IMR-90 (cell line): ENCODE measurements at regions not wholly inside any gene's neighbourhood (a gene's known extent, or its start where the extent isn't known, plus 50 kb on each side); places are given as distances from the start of the nearest gene placed in this dataset.

ENCODE experiments used
- ATAC-seq: fragments of 200-7000 bp; cut with Tn5 transposase; 2 replicates; pipeline ENCODE4 v1.9.1; 2020; ENCODE audit warnings: low read depth, mild to moderate bottlenecking, moderate library complexity
- BruUV-seq: library from RNA; stranded (reverse); fragments of 400-500 nt; replicated peaks from 2 replicates; lab custom pipeline; 2021; lab: Mats Ljungman, UMichigan
- CTCF ChIA-PET: fragments of 300-600 bp; formaldehyde crosslinking; extraction: SDS; loops from one replicate; lab custom pipeline; 2021; ENCODE audit warnings: antibody characterized with exemption; lab: Yijun Ruan, JAX
- POLR2A ChIA-PET: fragments of 300-600 bp; sonication (Branson Sonifier 250); formaldehyde crosslinking; loops from one replicate; lab custom pipeline; 2022; ENCODE audit warnings: antibody characterized with exemption; ENCODE audit not compliant: unreplicated experiment; lab: Charles Lee
- DNase-seq: peaks from one replicate; pipeline ENCODE4 v3.0.0; 2013
- H2AFZ ChIP-seq: replicated peaks from 2 replicates; pipeline ENCODE3; 2013; ENCODE audit warnings: low read length, mild to moderate bottlenecking; ENCODE audit not compliant: poor library complexity
- H2AK5ac ChIP-seq: 2 replicates; pipeline ENCODE4 v1.6.1; 2013; ENCODE audit warnings: low read depth, low read length, inconsistent platforms
- H2AK9ac ChIP-seq: replicated peaks from 2 replicates; pipeline ENCODE3; 2013; ENCODE audit warnings: mild to moderate bottlenecking, low read depth, low read length, moderate library complexity; ENCODE audit not compliant: poor library complexity
- H2BK120ac ChIP-seq: 2 replicates; pipeline ENCODE4 v1.6.1; 2013; ENCODE audit warnings: low read depth, low read length, inconsistent platforms
- H2BK15ac ChIP-seq: 3 replicates; pipeline ENCODE4 v1.6.1; 2013; ENCODE audit warnings: low read depth, low read length, inconsistent platforms
- H2BK20ac ChIP-seq: 2 replicates; pipeline ENCODE4 v1.6.1; 2013; ENCODE audit warnings: low read depth, mild to moderate bottlenecking, inconsistent platforms, low read length, moderate library complexity
- H2BK5ac ChIP-seq: 2 replicates; pipeline ENCODE4 v1.6.1; 2013; ENCODE audit warnings: mild to moderate bottlenecking, low read depth, low read length, inconsistent platforms; ENCODE audit not compliant: poor library complexity, severe bottlenecking
- H3K14ac ChIP-seq: replicated peaks from 2 replicates; pipeline ENCODE4 v1.6.1; 2013; ENCODE audit warnings: low read depth, low read length, inconsistent platforms
- H3K18ac ChIP-seq: 2 replicates; pipeline ENCODE4 v1.6.1; 2013; ENCODE audit warnings: low read depth, low read length, control low read depth
- H3K23ac ChIP-seq: 2 replicates; pipeline ENCODE4 v1.6.1; 2013; ENCODE audit warnings: low read depth, low read length, inconsistent platforms
- H3K27ac ChIP-seq: 2 replicates; pipeline ENCODE4 v1.5.1; 2013; ENCODE audit warnings: mild to moderate bottlenecking, control low read depth, low read length; ENCODE audit not compliant: insufficient read depth
- H3K27me3 ChIP-seq: 2 replicates; pipeline ENCODE4 v1.6.1; 2013; ENCODE audit warnings: low read length; ENCODE audit not compliant: control insufficient read depth, insufficient read depth
- H3K36me3 ChIP-seq: 2 replicates; pipeline ENCODE4 v1.6.1; 2013; ENCODE audit warnings: low read length, mixed read lengths; ENCODE audit not compliant: control insufficient read depth, insufficient read depth
- H3K4ac ChIP-seq: 2 replicates; pipeline ENCODE4 v1.6.1; 2013; ENCODE audit warnings: low read depth, low read length, inconsistent platforms
- H3K4me1 ChIP-seq: 2 replicates; pipeline ENCODE4 v1.6.1; 2013; ENCODE audit warnings: low read length, mixed read lengths; ENCODE audit not compliant: control insufficient read depth, insufficient read depth
- H3K4me2 ChIP-seq: 2 replicates; pipeline ENCODE4 v1.6.1; 2013; ENCODE audit warnings: low read depth, mild to moderate bottlenecking, control low read depth, low read length, moderate library complexity
- H3K4me3 ChIP-seq: 2 replicates; pipeline ENCODE4 v1.5.1; 2013; ENCODE audit warnings: low read depth, mild to moderate bottlenecking, control low read depth, low read length, moderate library complexity; ENCODE audit not compliant: insufficient read depth
- H3K56ac ChIP-seq: 2 replicates; pipeline ENCODE4 v1.6.1; 2013; ENCODE audit warnings: low read length, inconsistent platforms; ENCODE audit not compliant: insufficient read depth; ENCODE audit errors: extremely low read depth
- H3K79me1 ChIP-seq, 2 experiments: 2 replicates each; pipeline ENCODE4 v1.6.1; 2013; ENCODE audit warnings: low read length in 2 of 2, inconsistent platforms in 1 of 2, low read depth in 1 of 2
- H3K9ac ChIP-seq: 2 replicates; pipeline ENCODE4 v1.6.1; 2013; ENCODE audit warnings: low read depth, low read length, control low read depth
- H3K9me1 ChIP-seq: 2 replicates; pipeline ENCODE4 v1.6.1; 2013; ENCODE audit warnings: low read length, inconsistent platforms; ENCODE audit not compliant: insufficient read depth
- H3K9me3 ChIP-seq: 2 replicates; pipeline ENCODE4 v1.6.1; 2013; ENCODE audit warnings: low read length; ENCODE audit not compliant: control insufficient read depth, insufficient read depth
- H4K20me1 ChIP-seq: 2 replicates; pipeline ENCODE4 v1.6.1; 2013; ENCODE audit warnings: low read length, inconsistent platforms; ENCODE audit not compliant: insufficient read depth
- H4K5ac ChIP-seq: 2 replicates; pipeline ENCODE4 v1.6.1; 2013; ENCODE audit warnings: mild to moderate bottlenecking, low read depth, low read length, control low read depth
- H4K8ac ChIP-seq, 2 experiments: 2 replicates each; pipeline ENCODE4 v1.6.1; 2013; ENCODE audit warnings: low read depth in 2 of 2, low read length in 2 of 2, control low read depth in 1 of 2, inconsistent platforms in 1 of 2
- H4K91ac ChIP-seq: 2 replicates; pipeline ENCODE4 v1.6.1; 2013; ENCODE audit warnings: low read depth, low read length, inconsistent platforms; ENCODE audit not compliant: insufficient read depth
- BHLHE40 ChIP-seq: fragments of 150-350 bp; IDR thresholded peaks from 2 replicates; pipeline ENCODE4 v1.6.1; 2016; ENCODE audit warnings: mild to moderate bottlenecking, low read depth, low read length
- CEBPB ChIP-seq: IDR thresholded peaks from 2 replicates; pipeline ENCODE4 v1.6.1; 2012; ENCODE audit warnings: low read depth, low read length, improper control_type of control experiment
- CHD1 ChIP-seq: IDR thresholded peaks from 2 replicates; pipeline ENCODE4 v1.6.1; 2012; ENCODE audit warnings: low read depth, low read length, improper control_type of control experiment
- FOS ChIP-seq: fragments of 150-350 bp; IDR thresholded peaks from 2 replicates; pipeline ENCODE4 v1.6.1; 2016; ENCODE audit warnings: low read depth, low read length
- MAFK ChIP-seq: IDR thresholded peaks from 2 replicates; pipeline ENCODE4 v1.6.1; 2012; ENCODE audit warnings: low read depth, low read length, improper control_type of control experiment
- MAZ ChIP-seq: IDR thresholded peaks from 2 replicates; pipeline ENCODE4 v1.6.1; 2012; ENCODE audit warnings: low read depth, mild to moderate bottlenecking, low read length, improper control_type of control experiment, moderate library complexity, borderline replicate concordance
- MXI1 ChIP-seq: IDR thresholded peaks from 2 replicates; pipeline ENCODE4 v1.6.1; 2012; ENCODE audit warnings: low read depth, mild to moderate bottlenecking, low read length, moderate library complexity, borderline replicate concordance
- NFE2L2 ChIP-seq: fragments of 150-350 bp; IDR thresholded peaks from 2 replicates; pipeline ENCODE4 v1.6.1; 2016; ENCODE audit warnings: low read depth, mild to moderate bottlenecking, low read length
- POLR2A ChIP-seq: IDR thresholded peaks from 2 replicates; pipeline ENCODE4 v1.6.1; 2012; ENCODE audit warnings: mild to moderate bottlenecking, low read depth, low read length
- RAD21 ChIP-seq: IDR thresholded peaks from 2 replicates; pipeline ENCODE4 v1.6.1; 2012; ENCODE audit warnings: low read length, improper control_type of control experiment
- RCOR1 ChIP-seq: IDR thresholded peaks from 2 replicates; pipeline ENCODE4 v1.6.1; 2012; ENCODE audit warnings: mild to moderate bottlenecking, low read length, improper control_type of control experiment; ENCODE audit not compliant: insufficient replicate concordance
- RFX5 ChIP-seq: IDR thresholded peaks from 2 replicates; pipeline ENCODE4 v1.8.0; 2012; ENCODE audit warnings: low read depth, mild to moderate bottlenecking, low read length, moderate library complexity
- SMC3 ChIP-seq: fragments of 150-350 bp; IDR thresholded peaks from 2 replicates; pipeline ENCODE4 v1.6.1; 2016; ENCODE audit warnings: low read depth, mild to moderate bottlenecking, antibody characterized with exemption, low read length, moderate library complexity
- WGBS, 2 experiments: methylation state at CpG; one replicate each; pipeline versions ENCODE4 v1.1.5 to v1.1.7; 2013; ENCODE audit warnings: missing lambda C conversion rate in 2 of 2; ENCODE audit not compliant: insufficient read length in 1 of 2; ENCODE audit errors: extremely low coverage in 2 of 2; 5-methylcytosine and 5-hydroxymethylcytosine counted together
- dilution Hi-C: fragments of 300-500 bp; cut with HindIII; formaldehyde crosslinking; loops from one replicate; pipeline ENCODE4 v1.14.3; 2018; ENCODE audit warnings: low sequenced_read_pairs; ENCODE audit not compliant: unreplicated experiment
- in situ Hi-C: fragments of 300-500 bp; cut with MboI; formaldehyde crosslinking; loops from 3 replicates; pipeline ENCODE4 v1.14.3; 2019; ENCODE audit warnings: low sequenced_read_pairs, inconsistent platforms, mixed read lengths
- intact Hi-C: fragments of 100-400 bp; cut with micrococcal nuclease; formaldehyde crosslinking; loops from 2 replicates; pipeline ENCODE4 v1.10.0; 2022
- TF ChIP-seq, protein P1 (sequence below): fragments of 150-350 bp; IDR thresholded peaks from 2 replicates; pipeline ENCODE4 v1.6.1; 2016; ENCODE audit warnings: low read depth, mild to moderate bottlenecking, low read length, moderate library complexity, borderline replicate concordance
- TF ChIP-seq, protein P2 (sequence below): fragments of 150-350 bp; IDR thresholded peaks from 2 replicates; pipeline ENCODE4 v1.6.1; 2017; ENCODE audit warnings: mild to moderate bottlenecking, antibody characterized with exemption, low read length, low read depth
- TF ChIP-seq, protein P3 (sequence below): conservative IDR thresholded peaks from 2 replicates; pipeline ENCODE4 v1.5.1; 2012; ENCODE audit warnings: mild to moderate bottlenecking, low read depth, low read length, improper control_type of control experiment

DNA sequence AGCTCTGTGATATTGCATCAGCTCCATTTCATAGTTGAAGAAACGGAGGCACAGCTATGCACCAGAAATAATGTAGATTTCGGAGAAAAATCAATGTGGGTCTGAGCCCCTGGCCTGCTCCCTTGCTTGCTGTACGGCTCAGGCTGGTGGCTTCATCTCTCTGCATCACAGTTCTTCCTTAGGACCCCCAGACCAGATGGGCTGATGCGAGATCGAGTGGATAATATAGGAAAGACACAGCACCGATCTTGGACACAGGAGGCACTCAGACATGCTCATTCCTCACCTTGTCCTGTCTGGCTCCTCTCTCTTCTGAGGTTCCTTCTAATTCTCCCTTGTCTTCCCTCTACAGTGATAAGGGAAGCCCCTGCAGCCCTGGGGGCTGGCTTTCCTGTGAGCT is 365.9 kb upstream of the ZMIZ1 start:
- H4K91ac ChIP-seq: no peak overlapping the region; the same call in 1 of the 2 replicates
- intact Hi-C loops: no loop called here
- H3K4ac ChIP-seq: no peak overlapping the region
- H3K27ac ChIP-seq: no peak overlapping the region
- H3K18ac ChIP-seq: no peak overlapping the region
- H2AFZ ChIP-seq: no peak overlapping the region
- H3K9me1 ChIP-seq: peaks cover 12% of the 10 kb centered on the region
- no peaks in the 10 kb centered on the region for H3K36me3 ChIP-seq
- no peak overlapping the region for H2BK20ac ChIP-seq
- no peak overlapping the region for H2AK5ac ChIP-seq
- no peak overlapping the region for H2BK15ac ChIP-seq
- H4K20me1 ChIP-seq: no peaks in the 10 kb centered on the region
- H4K8ac ChIP-seq: no peak overlapping the region
- H3K23ac ChIP-seq: no peak overlapping the region
- no peak overlapping the region for H2BK120ac ChIP-seq
- DNase-seq (no peak), ATAC-seq (no peak)
- no TSS peak for BruUV-seq
- no peak overlapping the region for H3K4me3 ChIP-seq
- in situ Hi-C loops: no loop called here
- dilution Hi-C loops: no loop called here
- ChIA-PET CTCF (no interaction called here), POLR2A (no interaction called here)
- no peaks in the 10 kb centered on the region for H3K79me1 ChIP-seq
- H3K9me3 ChIP-seq: no peaks in the 10 kb centered on the region
- TF ChIP-seq FOS (no peak), CEBPB (no peak), RAD21 (no peak), SMC3 (no peak), BHLHE40 (no peak), POLR2A (no peak), CHD1 (no peak), MAZ (no peak), NFE2L2 (no peak), MAFK (no peak), RCOR1 (no peak), MXI1 (no peak), RFX5 (no peak)
- TF ChIP-seq, protein P1, sequence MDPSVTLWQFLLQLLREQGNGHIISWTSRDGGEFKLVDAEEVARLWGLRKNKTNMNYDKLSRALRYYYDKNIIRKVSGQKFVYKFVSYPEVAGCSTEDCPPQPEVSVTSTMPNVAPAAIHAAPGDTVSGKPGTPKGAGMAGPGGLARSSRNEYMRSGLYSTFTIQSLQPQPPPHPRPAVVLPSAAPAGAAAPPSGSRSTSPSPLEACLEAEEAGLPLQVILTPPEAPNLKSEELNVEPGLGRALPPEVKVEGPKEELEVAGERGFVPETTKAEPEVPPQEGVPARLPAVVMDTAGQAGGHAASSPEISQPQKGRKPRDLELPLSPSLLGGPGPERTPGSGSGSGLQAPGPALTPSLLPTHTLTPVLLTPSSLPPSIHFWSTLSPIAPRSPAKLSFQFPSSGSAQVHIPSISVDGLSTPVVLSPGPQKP: no peak
- TF ChIP-seq, protein P2, sequence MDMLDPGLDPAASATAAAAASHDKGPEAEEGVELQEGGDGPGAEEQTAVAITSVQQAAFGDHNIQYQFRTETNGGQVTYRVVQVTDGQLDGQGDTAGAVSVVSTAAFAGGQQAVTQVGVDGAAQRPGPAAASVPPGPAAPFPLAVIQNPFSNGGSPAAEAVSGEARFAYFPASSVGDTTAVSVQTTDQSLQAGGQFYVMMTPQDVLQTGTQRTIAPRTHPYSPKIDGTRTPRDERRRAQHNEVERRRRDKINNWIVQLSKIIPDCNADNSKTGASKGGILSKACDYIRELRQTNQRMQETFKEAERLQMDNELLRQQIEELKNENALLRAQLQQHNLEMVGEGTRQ: no peak
- TF ChIP-seq, protein P3, sequence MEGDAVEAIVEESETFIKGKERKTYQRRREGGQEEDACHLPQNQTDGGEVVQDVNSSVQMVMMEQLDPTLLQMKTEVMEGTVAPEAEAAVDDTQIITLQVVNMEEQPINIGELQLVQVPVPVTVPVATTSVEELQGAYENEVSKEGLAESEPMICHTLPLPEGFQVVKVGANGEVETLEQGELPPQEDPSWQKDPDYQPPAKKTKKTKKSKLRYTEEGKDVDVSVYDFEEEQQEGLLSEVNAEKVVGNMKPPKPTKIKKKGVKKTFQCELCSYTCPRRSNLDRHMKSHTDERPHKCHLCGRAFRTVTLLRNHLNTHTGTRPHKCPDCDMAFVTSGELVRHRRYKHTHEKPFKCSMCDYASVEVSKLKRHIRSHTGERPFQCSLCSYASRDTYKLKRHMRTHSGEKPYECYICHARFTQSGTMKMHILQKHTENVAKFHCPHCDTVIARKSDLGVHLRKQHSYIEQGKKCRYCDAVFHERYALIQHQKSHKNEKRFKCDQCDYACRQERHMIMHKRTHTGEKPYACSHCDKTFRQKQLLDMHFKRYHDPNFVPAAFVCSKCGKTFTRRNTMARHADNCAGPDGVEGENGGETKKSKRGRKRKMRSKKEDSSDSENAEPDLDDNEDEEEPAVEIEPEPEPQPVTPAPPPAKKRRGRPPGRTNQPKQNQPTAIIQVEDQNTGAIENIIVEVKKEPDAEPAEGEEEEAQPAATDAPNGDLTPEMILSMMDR: no peak
- WGBS, 2 experiments: no CpG with 5 or more reads among the region's 6 CpGs
- no peak overlapping the region for H2AK9ac ChIP-seq
- H3K56ac ChIP-seq: no peak overlapping the region
- H3K4me2 ChIP-seq: no peak overlapping the region
- H3K4me1 ChIP-seq: peaks cover 8% of the 10 kb centered on the region
- H3K27me3 ChIP-seq: no peaks in the 10 kb centered on the region; the same call in 1 of the 2 replicates
- H4K5ac ChIP-seq: no peak overlapping the region
- no peak overlapping the region for H2BK5ac ChIP-seq
- no peak overlapping the region for H3K14ac ChIP-seq
- H3K9ac ChIP-seq: no peak overlapping the region
